ENCODE measurements at regions not wholly inside any gene's neighbourhood (a gene's known extent, or its start where the extent isn't known, plus 50 kb on each side); places are given as distances from the start of the nearest gene placed in this dataset.
A peak's percentile ranks its signal among the peaks of the same experiment; 100 is the strongest.

DNA sequence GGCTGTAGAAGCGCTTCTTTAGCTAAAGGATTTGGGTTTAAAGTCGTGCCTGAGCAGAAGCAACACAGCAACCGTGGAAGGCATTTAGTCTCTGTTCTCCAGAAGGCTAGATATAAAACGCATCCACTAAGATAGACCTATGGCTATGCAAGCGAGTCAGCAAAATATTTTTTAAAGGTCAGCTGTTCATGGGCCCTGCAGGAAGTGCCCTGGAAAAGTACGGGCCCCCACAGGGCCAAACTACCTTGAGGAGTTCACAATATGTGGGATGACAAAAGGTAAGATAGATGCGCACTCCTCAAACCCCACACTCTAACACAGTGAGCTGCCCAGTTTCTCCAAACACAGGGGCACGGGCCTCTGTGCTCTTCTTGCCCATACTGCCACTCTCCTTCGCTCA is 261.6 kb downstream of the VPS13C start:
- DNase-seq = no peak

DNA sequence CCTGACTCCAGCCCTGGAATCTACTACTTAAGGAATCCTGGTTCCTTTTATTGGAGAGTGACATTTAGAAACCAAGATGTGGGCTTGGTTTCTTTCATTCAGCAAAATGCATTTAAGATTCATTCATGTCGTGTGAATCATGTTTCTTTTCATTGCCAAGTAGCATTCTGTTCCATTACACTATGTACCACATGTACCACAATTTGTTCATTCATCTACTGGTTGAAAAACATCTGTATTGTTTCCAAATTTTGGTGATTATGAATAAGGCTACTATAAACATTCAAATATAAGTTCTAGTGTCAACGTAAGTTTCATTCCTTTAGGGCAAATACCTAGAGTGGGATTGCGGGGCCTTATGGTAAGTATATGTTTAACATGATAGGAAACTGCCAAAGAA is 264.2 kb downstream of the VPS13C start:
- DNase-seq = no peak

DNA sequence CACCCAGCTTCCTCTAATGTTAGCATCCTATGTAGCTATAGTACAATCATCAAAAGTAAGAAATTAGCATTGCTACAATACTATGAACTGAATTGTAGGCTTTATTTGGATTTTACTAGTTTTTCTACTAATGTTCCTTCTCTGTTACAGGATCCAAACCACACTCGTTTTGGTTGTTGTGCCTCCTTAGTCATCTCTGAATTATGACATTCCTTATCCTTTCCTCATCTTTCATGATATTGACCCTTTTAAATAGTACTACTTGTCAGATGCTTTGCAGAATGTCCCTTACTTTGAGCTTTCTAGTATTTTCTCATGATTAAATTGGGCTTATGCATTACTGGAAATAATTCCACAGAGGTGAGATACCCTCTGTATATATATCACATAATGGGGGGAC is 265.4 kb downstream of the VPS13C start:
- no peak for DNase-seq

DNA sequence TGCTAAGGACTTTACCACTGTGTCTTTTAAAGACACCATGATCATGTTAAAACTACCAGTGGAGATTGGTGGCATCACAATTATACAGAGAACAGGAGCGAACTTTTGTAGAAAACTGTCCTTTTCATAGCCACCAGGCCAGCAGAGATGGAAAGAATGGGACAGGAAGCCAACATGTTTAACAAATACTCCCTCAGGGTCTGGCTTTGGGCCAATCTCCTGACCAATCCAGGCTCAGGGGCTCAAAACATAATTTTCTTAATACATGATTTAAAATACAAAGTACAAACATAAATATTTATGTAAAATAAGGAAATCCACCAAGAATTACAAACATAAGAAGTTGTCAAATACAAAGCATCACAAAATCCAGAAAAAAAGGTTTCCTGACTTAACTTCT is 266.0 kb downstream of the VPS13C start:
- no peak for DNase-seq

DNA sequence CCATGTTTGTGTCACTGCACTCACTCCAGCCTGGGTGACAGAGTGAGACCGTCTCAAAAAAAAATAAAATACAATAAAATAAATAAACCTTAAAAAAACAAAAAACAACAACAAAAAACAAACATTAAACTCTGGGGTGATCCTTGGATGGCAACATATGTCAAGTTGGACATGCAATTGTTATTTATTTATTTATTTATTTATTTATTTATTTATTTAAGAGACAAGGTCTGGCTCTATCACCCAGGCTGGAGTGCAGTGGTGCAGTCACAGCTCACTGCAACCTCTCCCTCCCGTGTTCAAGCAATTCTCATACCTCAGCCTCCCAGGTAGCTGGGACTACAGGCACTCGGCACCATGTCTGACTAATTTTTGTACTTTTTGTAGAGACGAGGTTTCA is 275.5 kb downstream of the VPS13C start:
- DNase-seq = no peak

DNA sequence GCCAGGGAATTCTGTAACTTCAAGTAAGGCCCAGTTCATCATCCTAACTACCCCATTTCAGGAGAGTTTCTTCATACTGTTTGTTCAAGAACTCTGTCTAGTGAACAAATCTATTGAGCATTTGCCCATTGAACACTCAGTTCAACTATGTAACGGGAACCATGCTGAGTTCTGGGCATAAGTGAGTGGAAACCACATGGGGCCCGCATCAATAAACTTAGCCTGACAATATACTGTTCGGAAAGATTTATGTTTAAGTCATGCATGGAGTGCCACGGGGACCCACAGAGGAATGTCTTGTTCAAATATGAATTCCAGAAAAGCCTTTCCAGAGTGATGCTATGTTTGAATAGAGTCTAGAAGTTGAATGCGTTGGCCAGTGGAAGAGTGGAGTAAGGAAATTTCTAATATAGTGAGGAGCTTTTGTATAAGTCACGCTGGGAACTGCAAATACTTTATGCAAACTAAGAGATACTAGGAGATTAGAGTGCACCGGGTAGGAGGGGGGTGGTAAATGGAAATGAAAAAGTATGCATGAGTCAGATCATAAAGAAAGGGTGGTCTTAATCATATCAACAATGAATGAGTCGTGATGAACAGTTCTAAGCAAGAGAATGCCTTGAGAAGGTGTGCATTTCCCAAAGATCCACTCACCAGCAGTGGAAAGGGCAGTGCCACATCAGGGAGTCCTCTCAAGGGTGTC is 279.8 kb downstream of the VPS13C start:
- no peak for DNase-seq

DNA sequence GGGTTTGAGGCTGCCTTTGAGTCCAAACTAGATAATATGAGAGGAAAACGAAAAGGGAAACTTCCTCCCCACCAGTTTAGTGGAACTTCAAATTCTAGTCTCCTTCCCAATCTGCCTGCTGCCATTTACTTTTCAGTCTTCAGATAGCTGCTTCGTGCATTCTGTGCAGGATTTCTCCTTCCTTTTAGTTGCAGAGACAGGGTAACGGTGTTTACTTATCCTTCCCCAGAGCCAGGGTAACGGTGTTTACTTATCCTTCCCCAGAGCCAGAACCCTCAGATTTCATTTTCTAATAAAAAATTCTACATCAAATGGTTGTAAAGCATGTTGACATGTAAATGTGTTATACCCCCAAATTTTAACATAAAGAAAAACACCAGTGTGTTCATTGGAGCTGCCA is 282.6 kb downstream of the VPS13C start:
- no peak for DNase-seq

DNA sequence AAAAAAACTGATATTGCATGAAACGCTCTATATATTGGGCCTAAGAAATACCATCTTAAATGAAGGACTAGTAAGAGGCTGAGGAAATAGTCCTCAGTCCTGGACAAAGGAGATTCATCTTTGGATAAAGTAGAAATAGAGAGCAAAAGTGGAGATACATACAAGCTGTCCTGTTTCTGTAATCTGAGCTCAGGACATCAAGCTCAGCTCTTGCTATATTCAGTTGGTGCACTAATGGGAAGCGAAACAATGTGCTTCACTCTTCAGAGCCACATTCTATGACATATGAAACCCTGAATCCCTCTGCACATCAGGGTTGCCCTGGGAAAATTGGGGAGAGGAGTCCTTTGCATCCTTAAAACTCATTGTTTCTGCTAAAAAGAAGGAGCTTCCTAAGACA is 290.7 kb downstream of the VPS13C start:
- DNase-seq = no peak

DNA sequence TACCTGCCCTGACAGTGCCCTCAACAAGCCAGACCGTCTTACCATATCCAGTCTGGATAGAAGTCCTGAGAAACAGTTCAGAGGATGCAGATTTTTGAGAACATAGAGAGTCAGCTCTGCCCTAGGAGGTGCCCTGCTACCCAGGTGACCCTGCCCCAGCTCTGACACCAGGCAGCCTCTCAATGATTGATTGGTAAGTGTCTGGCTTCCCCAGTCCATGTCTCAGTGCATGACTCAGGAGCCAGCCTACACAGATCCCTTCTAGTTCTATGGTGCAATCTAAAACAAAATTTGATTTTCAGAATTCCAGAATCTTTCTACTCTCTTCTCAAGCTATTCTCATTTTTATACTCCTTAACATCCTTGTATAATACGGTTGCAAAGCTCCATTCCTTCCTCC is 292.1 kb downstream of the VPS13C start:
- no peak for DNase-seq

DNA sequence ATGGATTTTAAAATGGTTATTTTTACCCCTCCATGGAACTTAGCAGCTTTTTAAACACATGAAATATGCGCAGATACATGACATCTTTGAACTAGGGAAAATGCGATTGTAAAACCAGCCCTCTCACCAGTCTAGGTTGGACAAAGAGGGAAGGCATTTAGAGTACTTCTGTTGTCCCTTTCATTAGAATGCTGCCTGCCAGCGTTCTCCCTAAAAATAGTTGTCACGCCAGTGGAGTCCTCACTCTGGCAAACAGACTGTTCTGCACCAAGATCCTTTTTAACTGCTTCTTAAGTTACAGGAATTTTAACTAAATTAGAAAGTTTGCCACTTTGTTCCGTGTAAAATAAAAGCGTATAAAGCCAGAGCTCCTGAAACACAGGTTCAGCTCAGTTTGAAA is 295.3 kb downstream of the VPS13C start:
- no peak for DNase-seq

DNA sequence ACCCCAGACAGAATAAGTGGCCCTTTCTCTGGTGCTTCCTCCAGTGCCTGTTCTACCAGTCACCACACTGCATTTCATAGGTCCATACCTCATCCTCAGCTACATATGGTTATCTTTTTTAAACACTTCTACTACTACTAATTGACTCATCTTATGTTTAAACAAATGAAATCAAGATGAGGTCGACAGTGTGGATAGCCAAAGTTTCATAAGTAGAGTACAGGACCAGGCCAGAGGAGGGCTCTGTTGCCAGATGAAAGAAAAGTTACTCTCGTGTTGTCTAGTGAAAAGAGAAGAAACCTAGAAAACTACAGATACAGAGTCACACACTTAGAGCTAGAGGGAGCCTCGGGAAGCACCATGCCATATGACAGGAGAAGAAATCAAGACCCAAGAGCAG is 296.1 kb downstream of the VPS13C start:
- DNase-seq = no peak

DNA sequence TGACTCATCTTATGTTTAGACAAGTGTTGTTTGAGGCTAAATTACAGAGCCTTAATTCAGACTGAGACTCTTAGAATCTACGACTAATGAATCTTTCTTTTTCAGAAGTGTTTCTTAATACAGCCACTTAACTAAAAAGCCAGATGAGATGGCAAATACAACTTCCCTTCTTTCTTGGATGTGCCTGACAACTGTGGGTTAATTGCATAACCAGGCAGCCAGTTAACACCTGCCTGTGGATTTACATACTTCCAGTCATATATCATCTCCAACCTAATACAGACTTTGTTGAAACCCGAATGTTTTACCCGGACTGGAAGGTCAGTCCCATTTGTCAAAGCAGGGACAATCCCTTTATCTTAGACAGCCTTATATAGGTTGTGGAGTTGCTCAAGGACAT is 297.6 kb downstream of the VPS13C start:
- no peak for DNase-seq

DNA sequence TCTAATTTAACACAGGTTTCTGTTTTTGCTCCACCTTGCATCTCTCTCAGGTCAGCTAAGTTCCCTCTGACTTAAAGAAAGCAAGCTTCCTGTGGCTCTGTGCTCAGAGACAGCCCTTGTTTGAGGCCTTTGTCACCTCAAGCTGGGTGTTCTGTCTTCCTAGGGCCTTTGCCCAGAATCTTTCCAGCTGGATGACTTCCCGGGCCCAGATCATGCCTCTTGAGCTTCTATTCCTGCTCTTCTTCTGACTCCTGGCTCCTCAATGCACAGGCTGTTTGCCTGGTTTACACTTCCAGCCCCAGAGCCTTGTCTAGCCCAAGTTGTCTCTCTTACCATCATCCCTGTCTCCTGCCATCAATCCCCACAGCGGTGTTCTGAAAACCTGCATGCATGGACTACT is 300.6 kb downstream of the VPS13C start:
- no peak for DNase-seq

DNA sequence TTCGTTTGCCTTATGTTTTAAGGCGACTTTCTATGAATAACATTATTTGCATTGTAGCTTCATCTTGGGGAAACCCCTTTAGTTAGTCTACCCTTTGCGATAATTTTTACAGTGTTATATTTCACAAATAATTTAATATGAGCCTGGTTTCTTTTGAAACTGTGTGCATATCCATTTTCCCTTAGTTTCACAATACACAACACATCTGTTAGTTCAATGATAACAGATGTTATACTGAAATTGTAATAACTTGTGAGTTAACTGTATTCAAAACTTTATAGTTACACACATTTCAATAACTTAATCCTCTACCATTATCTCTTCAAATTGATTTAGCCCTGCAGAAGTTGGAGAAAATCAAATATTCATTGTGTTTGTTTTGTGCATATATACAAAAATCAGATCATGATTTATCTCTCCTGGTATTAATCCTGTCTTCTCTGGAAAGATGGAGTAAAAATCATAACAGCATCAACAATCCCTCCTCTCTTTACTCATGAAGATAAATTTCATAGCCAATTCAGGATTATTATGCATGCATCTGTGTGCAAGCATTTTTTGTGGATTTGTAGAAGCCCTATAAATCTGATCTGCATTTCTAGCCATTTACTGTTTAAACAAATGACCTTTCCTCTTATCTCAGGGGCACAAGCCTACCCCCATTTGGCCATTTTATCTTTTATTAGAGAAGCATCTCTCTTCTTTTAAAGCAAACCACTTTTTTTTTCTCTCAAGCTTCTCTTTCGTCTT is 304.0 kb downstream of the VPS13C start:
- DNase-seq = no peak

DNA sequence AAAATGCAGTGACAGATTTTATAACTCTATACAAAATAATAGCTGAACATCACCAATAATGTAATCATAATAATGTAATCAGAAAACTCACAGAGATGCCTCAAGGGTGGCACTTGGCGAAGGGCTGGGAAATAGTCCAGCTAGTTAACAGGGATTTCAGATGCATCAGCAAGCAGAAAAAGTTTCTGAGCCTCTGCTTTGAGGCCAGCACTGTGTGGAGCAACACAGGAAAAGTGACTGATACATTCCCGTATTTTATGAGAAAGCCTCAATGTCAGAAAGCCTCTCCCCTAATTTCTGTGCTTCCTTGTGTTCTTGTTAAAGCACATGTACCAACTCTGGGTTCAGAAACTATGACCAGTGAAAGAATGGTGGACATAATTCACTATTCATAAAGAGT is 304.8 kb downstream of the VPS13C start:
- DNase-seq = no peak

DNA sequence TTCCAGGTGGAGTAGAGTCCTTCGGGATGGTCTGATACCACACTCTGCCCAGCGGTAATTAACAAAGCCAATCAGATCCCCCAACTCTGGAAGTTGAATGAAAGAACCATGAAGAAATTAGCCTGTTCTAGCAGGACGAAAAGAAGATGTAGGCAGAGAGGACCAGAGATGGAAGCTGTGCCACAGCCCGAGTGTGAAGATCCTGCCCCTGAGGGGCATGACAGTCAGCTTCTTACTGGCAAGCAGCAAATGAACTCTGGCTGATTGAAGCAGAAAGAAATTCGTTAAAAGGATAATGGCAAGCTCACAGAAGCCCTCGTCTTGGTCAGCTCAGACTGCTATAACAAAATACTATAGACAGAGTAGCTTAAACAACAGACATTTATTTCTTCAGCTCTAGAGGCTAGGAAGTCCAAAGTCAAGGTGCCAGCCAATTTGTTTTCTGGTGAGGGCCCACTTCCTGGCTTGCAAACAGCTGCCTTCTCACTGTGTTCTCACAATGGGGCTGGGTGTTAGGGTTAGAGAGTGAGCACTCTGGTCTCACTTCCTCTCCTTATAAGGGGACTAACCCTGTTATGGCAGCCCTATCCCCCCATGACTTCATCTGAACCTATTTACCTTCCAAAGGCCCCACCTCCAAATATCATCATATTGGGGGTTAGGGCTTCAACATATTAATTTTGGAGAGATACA is 307.1 kb downstream of the VPS13C start:
- DNase-seq = peak; percentile 0

DNA sequence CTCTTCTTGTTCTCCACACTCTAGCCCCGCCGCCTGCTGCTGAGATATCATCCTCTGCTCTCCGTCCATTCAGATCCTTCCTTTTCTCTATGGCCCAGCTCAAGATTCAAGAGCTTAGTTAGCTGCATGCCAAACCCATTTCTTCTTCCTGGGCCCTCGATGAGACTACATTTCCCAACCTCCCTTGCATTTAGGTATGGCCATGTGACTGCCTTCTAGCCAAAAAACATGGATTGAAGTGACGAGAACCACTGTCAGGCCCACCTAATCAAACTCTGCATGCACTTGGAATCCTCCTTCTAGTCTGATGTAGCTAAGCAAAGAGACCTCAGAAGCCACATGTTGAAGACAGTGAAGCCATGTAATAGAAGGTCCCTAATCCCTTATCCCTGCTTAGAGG is 308.2 kb downstream of the VPS13C start:
- DNase-seq = no peak

DNA sequence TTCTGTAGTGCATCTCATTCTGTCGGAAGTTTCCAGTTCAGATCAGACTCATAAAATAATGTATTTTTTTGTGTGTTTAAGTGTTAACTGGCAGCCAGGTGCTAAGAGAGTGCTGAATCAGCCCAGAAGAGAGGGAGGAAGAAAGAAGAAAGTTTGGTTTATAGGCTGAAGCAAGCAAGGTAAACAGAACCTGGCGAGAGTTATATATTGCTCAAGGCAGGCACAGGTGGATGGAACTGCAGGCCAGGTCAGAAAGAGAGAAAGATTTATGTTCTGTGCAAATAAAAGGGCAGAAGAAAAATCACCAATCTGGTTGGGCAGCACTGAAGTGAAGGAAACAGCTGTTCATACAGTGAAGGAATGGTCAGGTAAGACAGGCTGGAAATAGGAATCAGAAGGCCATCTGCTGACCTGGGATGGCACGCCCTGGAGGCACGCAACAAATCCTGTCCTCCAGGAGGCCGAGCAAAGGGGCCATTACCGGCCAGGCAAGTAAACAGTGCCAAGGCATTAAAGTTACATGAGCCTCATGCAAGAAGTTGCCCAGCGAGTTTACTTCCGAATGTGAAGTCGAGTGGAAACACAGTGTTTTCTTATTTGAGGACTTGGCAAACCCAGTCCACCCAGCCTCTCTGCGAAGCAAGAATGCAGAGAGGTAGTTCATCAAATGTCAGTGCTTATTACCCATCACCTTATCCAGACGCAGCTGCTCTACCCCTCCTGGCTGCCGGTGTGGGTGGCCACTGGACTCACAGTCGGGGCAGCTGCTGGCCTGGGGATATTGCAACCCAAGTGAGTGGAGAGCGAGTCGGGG is 309.8 kb downstream of the VPS13C start:
- no peak for DNase-seq

DNA sequence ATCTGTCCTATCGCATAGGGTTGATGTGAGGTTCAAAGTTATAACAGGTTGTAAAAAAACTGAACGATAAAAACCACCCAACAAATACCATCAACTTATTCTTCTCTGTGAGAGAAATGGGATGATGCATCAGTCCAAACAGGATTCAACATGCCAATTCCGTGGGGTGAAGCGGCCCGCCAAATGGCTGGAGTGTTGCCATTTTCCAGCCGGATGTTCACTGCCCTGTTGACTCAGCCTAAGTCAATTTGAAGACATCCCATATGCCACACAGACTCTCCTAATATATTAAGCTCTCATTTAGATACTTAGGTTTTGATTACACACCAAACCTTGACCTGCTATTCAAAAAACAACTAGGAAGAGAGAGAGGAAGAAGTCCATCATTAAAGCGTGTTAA is 311.1 kb downstream of the VPS13C start:
- DNase-seq = no peak

DNA sequence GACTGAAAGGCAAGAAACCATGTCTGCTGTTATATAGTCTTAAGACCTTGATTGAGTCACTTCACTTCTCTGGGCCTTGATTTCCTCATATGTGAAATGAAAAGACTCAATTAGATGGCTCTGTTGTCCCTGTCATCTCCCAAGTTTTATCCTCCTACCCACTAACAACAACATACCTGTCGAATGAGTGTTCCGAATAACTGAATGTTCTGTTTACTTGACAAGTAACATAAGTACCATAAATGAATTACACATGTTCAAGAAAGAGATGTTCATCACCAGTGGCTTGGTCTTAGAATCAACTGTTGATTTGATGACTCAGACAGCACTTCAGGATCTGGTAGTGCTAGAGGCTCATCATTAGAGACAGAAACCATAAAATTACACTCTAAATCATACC is 311.7 kb downstream of the VPS13C start:
- no peak for DNase-seq

DNA sequence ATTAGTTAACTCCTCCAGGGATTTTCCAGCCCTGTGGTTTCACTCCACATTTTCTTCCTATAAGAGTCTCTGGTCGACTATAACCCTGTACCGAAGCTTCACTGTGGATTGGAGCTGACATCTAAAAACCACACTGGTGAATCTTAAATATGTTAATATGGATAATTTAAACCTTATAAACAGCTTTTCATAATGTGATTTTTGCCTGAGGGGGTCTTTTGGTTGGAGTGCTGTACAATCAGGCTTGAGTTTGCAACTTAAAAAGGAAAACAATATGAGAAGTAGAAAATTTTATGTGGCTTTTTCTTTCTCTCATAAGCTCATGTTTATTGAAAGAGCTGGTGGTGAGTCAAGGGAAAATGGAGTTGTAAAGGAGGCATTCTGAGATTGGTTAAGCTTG is 313.7 kb downstream of the VPS13C start:
- DNase-seq = no peak

DNA sequence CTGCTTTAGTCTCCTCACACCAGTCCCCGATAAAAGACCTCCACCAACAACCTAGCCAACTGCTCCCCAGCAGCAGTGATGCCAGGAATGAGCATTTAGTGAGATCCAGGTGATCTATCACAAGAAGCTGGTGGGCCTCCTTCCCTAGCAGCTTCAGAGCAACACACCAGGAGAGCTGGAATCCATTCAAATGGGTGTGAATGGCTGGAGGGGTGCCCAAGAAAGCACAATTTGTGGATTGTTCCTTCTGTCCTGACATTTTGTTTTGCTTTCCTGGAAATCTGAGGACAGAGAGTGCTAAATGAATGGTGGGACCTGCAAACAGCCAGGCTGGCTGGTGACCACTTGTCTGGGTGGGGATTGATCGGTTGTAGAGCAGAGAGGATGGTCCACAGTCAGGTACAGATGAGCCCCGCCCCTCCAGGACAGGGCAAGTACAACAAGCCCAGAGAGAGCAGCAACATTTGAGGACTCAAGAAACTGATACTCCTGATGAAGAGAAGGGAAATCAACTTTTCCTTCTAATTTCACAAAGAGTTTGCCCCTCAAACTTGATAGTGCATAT is 316.8 kb downstream of the VPS13C start:
- no peak for DNase-seq

DNA sequence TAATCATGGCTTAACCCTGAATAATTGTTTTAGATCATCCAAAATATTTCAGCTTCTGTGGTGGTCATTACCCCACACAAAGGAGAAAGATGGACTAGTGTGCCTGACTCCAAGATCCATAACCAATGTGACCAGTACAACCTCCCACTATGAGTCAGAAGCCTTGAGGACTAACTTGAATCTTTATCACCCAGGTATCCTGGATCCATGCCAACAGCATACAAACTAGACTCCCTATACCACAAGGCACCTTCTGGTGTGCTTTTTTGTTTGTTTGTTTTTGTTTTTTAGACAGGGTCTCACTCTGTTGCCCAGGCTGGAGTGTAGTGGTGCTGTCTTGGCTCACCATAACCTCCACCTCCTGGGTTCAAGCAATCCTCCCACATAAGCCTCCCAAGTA is 317.7 kb downstream of the VPS13C start:
- DNase-seq = no peak

Measured in CD4-positive, alpha-beta T cell treated with Interleukin-12 subunit alpha and Interleukin-12 subunit beta, for 1 hour (primary cell).